CD14-positive monocyte (primary cell): ENCODE measurements at regions not wholly inside any gene's neighbourhood (a gene's known extent, or its start where the extent isn't known, plus 50 kb on each side); places are given as distances from the start of the nearest gene placed in this dataset.

ENCODE experiments used
- DNase-seq, 3 donors: peaks; one replicate each; pipeline ENCODE4 v3.0.0-alpha.2; 2011 to 2022
- H2AFZ ChIP-seq: 2 replicates; pipeline ENCODE4 v1.6.0; 2012; ENCODE audit warnings: mild to moderate bottlenecking, low read depth, low read length, inconsistent platforms; ENCODE audit not compliant: insufficient read depth, poor library complexity, severe bottlenecking
- H3K27ac ChIP-seq, 2 donors: 1 replicate in 1 of 2; 2 replicates in 1 of 2; pipeline ENCODE4 v1.5.1; 2012 to 2013; ENCODE audit warnings: low read length in 2 of 2, control low read depth in 1 of 2, inconsistent platforms in 1 of 2, low read depth in 1 of 2, mild to moderate bottlenecking in 1 of 2
- H3K27me3 ChIP-seq, 2 donors: one replicate each; pipeline versions ENCODE4 v1.6.0 to v1.6.1; 2011 to 2013; ENCODE audit warnings: low read length in 2 of 2; ENCODE audit not compliant: control insufficient read depth in 2 of 2, insufficient read depth in 2 of 2
- H3K36me3 ChIP-seq, 2 donors: replicated peaks in 1 of 2; 1 replicate in 1 of 2; 2 replicates in 1 of 2; pipeline versions ENCODE4 v1.5.1 to v1.6.1; 2012 to 2013; ENCODE audit warnings: low read length in 2 of 2, control low read depth in 1 of 2, inconsistent platforms in 1 of 2, mild to moderate bottlenecking in 1 of 2; ENCODE audit not compliant: insufficient read depth in 2 of 2, control insufficient read depth in 1 of 2
- H3K4me1 ChIP-seq, 2 donors: 1 replicate in 1 of 2; 2 replicates in 1 of 2; pipeline versions ENCODE4 v1.5.1 to v1.6.1; 2012 to 2013; ENCODE audit warnings: low read length in 2 of 2, control low read depth in 1 of 2, inconsistent platforms in 1 of 2, mild to moderate bottlenecking in 1 of 2, moderate library complexity in 1 of 2; ENCODE audit not compliant: insufficient read depth in 2 of 2, control insufficient read depth in 1 of 2
- H3K4me2 ChIP-seq: replicated peaks from 2 replicates; pipeline ENCODE3; 2012; ENCODE audit warnings: low read length, moderate library complexity, mild to moderate bottlenecking; ENCODE audit not compliant: poor library complexity, severe bottlenecking; ENCODE audit errors: extremely low read depth
- H3K4me3 ChIP-seq, 3 experiments: fragments of 200-600 bp in 1 of 3; sonication (generic) in 1 of 3; replicated peaks in 1 of 3; 1 replicate in 2 of 3; 2 replicates in 1 of 3; pipeline ENCODE4 v1.5.1; 2011 to 2013; ENCODE audit warnings: low read length in 3 of 3, mild to moderate bottlenecking in 3 of 3, control low read depth in 2 of 3, low read depth in 2 of 3, inconsistent platforms in 1 of 3, moderate library complexity in 1 of 3
- H3K79me2 ChIP-seq: 2 replicates; pipeline ENCODE4 v1.6.0; 2012; ENCODE audit warnings: mild to moderate bottlenecking, control low read depth, inconsistent platforms, low read length, moderate library complexity; ENCODE audit not compliant: insufficient read depth
- H3K9ac ChIP-seq: 2 replicates; pipeline ENCODE4 v1.6.0; 2017; ENCODE audit warnings: low read length, mild to moderate bottlenecking; ENCODE audit not compliant: insufficient read depth, poor library complexity, severe bottlenecking
- H3K9me3 ChIP-seq, 2 donors: replicated peaks in 1 of 2; 1 replicate in 1 of 2; 2 replicates in 1 of 2; pipeline versions ENCODE4 v1.5.1 to v1.6.1; 2012 to 2013; ENCODE audit warnings: low read length in 2 of 2, control low read depth in 1 of 2; ENCODE audit not compliant: control insufficient read depth in 1 of 2, insufficient read depth in 1 of 2
- H4K20me1 ChIP-seq: 2 replicates; pipeline ENCODE4 v1.6.0; 2012; ENCODE audit warnings: mild to moderate bottlenecking, low read length, control low read depth, moderate library complexity; ENCODE audit not compliant: insufficient read depth
- H3K27ac Mint-ChIP-seq, 7 donors: one replicate each; pipeline ENCODE4 v1.8.0; 2020; ENCODE audit warnings: mild to moderate bottlenecking in 7 of 7, mixed read lengths in 7 of 7, moderate library complexity in 6 of 7, inconsistent platforms in 2 of 7
- H3K27me3 Mint-ChIP-seq, 3 donors: one replicate each; pipeline ENCODE4 v1.8.0; 2021 to 2022; ENCODE audit warnings: low read depth in 3 of 3, mild to moderate bottlenecking in 3 of 3, mixed read lengths in 3 of 3, moderate library complexity in 3 of 3, inconsistent platforms in 1 of 3
- H3K36me3 Mint-ChIP-seq, 2 donors: one replicate each; pipeline ENCODE4 v1.8.0; 2020; ENCODE audit warnings: mixed read lengths in 2 of 2, inconsistent platforms in 1 of 2, mild to moderate bottlenecking in 1 of 2
- H3K4me1 Mint-ChIP-seq: one replicate; pipeline ENCODE4 v1.8.0; 2020; ENCODE audit warnings: mild to moderate bottlenecking, mixed read lengths
- H3K4me3 Mint-ChIP-seq, 2 donors: one replicate each; pipeline ENCODE4 v1.8.0; 2020; ENCODE audit warnings: mild to moderate bottlenecking in 2 of 2, mixed read lengths in 2 of 2, moderate library complexity in 1 of 2
- H3K9me3 Mint-ChIP-seq, 7 donors: one replicate each; pipeline ENCODE4 v1.8.0; 2020 to 2022; ENCODE audit warnings: mixed read lengths in 7 of 7, mild to moderate bottlenecking in 6 of 7, moderate library complexity in 6 of 7, inconsistent platforms in 2 of 7
- WGBS: methylation state at CpG from one replicate; pipeline ENCODE4 v1.1.5; 2013; ENCODE audit warnings: missing lambda C conversion rate; ENCODE audit not compliant: insufficient coverage; 5-methylcytosine and 5-hydroxymethylcytosine counted together
- intact Hi-C, 2 donors: fragments of 100-400 bp; cut with micrococcal nuclease; formaldehyde crosslinking; loops; one replicate each; pipeline versions ENCODE4 v1.15.0 to v1.15.1; 2023
- TF ChIP-seq, protein P1 (sequence below): fragments of 200-600 bp; IDR thresholded peaks from one replicate; pipeline ENCODE4 v1.8.0; 2022; ENCODE audit warnings: antibody characterized with exemption, mild to moderate bottlenecking

DNA sequence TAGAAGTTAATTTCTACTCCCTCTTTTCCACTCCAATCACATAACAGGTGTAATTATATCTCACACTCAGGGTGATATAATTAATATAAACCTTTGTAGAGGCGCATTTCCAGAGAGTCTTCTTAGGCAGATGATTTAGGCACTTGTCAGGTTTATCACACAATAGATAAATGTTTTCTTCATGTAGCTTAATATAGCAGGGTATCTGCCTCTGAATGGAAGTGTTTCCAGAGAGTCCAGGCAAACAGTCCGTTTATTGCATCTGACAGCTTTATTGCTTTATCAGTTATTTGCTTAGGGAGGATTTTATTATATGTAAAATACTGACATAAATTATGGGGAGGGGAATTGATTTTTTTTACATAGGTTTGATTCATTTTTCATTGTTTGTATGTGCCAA, 766.3 kb downstream of the SLC4A3 start:
- Mint-ChIP-seq H3K9me3 (peaks cover 0 to 6% (median 2%) of the 10 kb centered on the region in 7 donors), H3K4me1 (no peaks in the 10 kb centered on the region), H3K36me3 (no peaks in the 10 kb centered on the region), H3K27me3 (peaks cover 0 to 2% (median 0%) of the 10 kb centered on the region in 3 donors), H3K4me3 (no peak overlapping the region), H3K27ac (no peak overlapping the region)
- Histone ChIP-seq H2AFZ (no peak overlapping the region), H3K27me3 (no peaks in the 10 kb centered on the region), H4K20me1 (no peaks in the 10 kb centered on the region), H3K36me3 (no peaks in the 10 kb centered on the region), H3K4me2 (no peak overlapping the region), H3K79me2 (no peaks in the 10 kb centered on the region), H3K4me1 (no peaks in the 10 kb centered on the region), H3K9ac (no peak overlapping the region), H3K4me3 (no peak overlapping the region), H3K27ac (no peak overlapping the region), H3K9me3 (peaks cover 2 to 5% of the 10 kb centered on the region in 2 donors)
- WGBS = no CpG with 5 or more reads among the region's 2 CpGs
- TF ChIP-seq, protein P1, sequence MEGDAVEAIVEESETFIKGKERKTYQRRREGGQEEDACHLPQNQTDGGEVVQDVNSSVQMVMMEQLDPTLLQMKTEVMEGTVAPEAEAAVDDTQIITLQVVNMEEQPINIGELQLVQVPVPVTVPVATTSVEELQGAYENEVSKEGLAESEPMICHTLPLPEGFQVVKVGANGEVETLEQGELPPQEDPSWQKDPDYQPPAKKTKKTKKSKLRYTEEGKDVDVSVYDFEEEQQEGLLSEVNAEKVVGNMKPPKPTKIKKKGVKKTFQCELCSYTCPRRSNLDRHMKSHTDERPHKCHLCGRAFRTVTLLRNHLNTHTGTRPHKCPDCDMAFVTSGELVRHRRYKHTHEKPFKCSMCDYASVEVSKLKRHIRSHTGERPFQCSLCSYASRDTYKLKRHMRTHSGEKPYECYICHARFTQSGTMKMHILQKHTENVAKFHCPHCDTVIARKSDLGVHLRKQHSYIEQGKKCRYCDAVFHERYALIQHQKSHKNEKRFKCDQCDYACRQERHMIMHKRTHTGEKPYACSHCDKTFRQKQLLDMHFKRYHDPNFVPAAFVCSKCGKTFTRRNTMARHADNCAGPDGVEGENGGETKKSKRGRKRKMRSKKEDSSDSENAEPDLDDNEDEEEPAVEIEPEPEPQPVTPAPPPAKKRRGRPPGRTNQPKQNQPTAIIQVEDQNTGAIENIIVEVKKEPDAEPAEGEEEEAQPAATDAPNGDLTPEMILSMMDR = no peak
- DNase-seq = no peak
- intact Hi-C loops = no loop called here

DNA sequence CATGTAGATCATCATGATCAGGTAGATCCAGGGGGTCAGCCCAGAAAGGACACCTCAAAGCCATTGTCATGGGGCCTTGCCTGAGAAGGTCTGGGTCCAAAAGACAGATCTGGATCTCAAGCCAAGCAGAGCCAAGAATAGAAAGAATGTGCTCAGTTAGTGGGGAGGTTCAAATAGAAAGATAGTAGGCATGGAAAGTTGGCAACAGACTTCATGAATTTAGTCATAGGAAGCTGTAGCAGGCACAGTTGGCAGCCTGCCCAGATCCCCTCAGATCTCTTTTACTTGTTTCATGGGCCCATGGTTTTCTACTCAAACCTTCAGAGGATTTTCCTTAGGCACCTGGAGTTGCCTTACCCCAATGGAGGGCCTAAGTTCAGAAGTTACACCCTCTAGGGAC, 767.0 kb downstream of the SLC4A3 start:
- Histone ChIP-seq H2AFZ (no peak overlapping the region), H4K20me1 (no peaks in the 10 kb centered on the region), H3K4me3 (no peak overlapping the region), H3K79me2 (no peaks in the 10 kb centered on the region), H3K27me3 (no peaks in the 10 kb centered on the region), H3K36me3 (no peaks in the 10 kb centered on the region), H3K9ac (no peak overlapping the region), H3K4me2 (no peak overlapping the region), H3K9me3 (peaks cover 0 to 2% of the 10 kb centered on the region in 2 donors), H3K4me1 (no peaks in the 10 kb centered on the region), H3K27ac (no peak overlapping the region)
- Mint-ChIP-seq H3K27ac (no peak overlapping the region), H3K36me3 (no peaks in the 10 kb centered on the region), H3K9me3 (peaks cover 0 to 6% (median 2%) of the 10 kb centered on the region in 7 donors), H3K4me1 (no peaks in the 10 kb centered on the region), H3K27me3 (peaks cover 0 to 2% (median 0%) of the 10 kb centered on the region in 3 donors), H3K4me3 (no peak overlapping the region)
- intact Hi-C loops = no loop called here
- DNase-seq = no peak
- TF ChIP-seq, protein P1 = no peak
